IPS-15b (cell line): ENCODE measurements at regions not wholly inside any gene's neighbourhood (a gene's known extent, or its start where the extent isn't known, plus 50 kb on each side); places are given as distances from the start of the nearest gene placed in this dataset.

Experiments used
- H3K27me3 ChIP-seq: one replicate; pipeline ENCODE4 v1.6.1; 2013; ENCODE audit warnings: low read length; ENCODE audit not compliant: control insufficient read depth, insufficient read depth
- H3K36me3 ChIP-seq: one replicate; pipeline ENCODE4 v1.6.1; 2013; ENCODE audit warnings: low read length; ENCODE audit not compliant: control insufficient read depth, insufficient read depth
- H3K4me1 ChIP-seq: one replicate; pipeline ENCODE4 v1.6.1; 2013; ENCODE audit warnings: mild to moderate bottlenecking, low read length; ENCODE audit not compliant: control insufficient read depth, insufficient read depth
- H3K4me3 ChIP-seq: one replicate; pipeline ENCODE4 v1.5.1; 2013; ENCODE audit warnings: low read depth, low read length
- H3K9ac ChIP-seq: one replicate; pipeline ENCODE4 v1.6.1; 2013; ENCODE audit warnings: low read depth, mild to moderate bottlenecking, low read length
- H3K9me3 ChIP-seq: one replicate; pipeline ENCODE4 v1.6.1; 2013; ENCODE audit warnings: mild to moderate bottlenecking, low read length; ENCODE audit not compliant: control insufficient read depth, insufficient read depth

GRCh38 chr6:51342393-51342792 lies 523.7 kb downstream of the TFAP2B start:
- no peak overlapping the region for H3K9ac ChIP-seq
- no peaks in the 10 kb centered on the region for H3K9me3 ChIP-seq

GRCh38 chr6:51349857-51350256 lies 531.2 kb downstream of the TFAP2B start:
- no peaks in the 10 kb centered on the region for H3K27me3 ChIP-seq
- H3K4me3 ChIP-seq: no peak overlapping the region
- no peaks in the 10 kb centered on the region for H3K4me1 ChIP-seq
- H3K9me3 ChIP-seq: no peaks in the 10 kb centered on the region
- no peak overlapping the region for H3K9ac ChIP-seq
- no peaks in the 10 kb centered on the region for H3K36me3 ChIP-seq

More at GRCh38 chr6:51342393-51342792, 523.7 kb downstream of the TFAP2B start:
- H3K4me1 ChIP-seq: peaks cover 11% of the 10 kb centered on the region
- H3K36me3 ChIP-seq: no peaks in the 10 kb centered on the region
- no peak overlapping the region for H3K4me3 ChIP-seq
- H3K27me3 ChIP-seq: no peaks in the 10 kb centered on the region

DNA sequence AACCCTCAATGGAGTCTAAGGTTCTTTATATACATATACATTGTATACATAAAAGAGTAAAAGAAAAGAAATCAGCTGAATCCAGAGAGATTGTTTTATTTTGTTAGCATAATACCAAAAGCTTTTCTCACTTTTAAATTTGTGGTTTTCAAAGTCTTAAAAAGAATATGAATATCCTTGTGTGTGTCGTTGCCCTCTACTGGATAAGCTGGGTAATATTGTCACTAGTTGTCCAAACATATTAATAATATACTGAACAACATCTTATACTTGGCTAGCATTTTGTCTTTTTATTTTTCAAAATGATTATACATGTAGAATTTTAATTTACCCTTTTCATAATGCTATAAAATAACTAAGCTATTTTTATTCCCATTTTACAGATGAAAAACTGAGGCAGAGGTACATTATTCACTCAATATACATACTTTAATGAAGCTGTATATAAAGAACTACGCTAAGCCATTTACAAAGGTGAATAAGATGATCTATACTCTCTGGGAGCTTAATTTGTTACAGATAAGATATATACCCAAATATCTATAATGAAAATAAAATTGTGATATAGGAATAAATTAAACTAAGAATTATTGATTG lies 531.7 kb downstream of the TFAP2B start:
- H3K4me1 ChIP-seq: no peaks in the 10 kb centered on the region
- H3K27me3 ChIP-seq: no peaks in the 10 kb centered on the region
- H3K9me3 ChIP-seq: no peaks in the 10 kb centered on the region
- H3K4me3 ChIP-seq: no peak overlapping the region
- no peaks in the 10 kb centered on the region for H3K36me3 ChIP-seq
- H3K9ac ChIP-seq: no peak overlapping the region

DNA sequence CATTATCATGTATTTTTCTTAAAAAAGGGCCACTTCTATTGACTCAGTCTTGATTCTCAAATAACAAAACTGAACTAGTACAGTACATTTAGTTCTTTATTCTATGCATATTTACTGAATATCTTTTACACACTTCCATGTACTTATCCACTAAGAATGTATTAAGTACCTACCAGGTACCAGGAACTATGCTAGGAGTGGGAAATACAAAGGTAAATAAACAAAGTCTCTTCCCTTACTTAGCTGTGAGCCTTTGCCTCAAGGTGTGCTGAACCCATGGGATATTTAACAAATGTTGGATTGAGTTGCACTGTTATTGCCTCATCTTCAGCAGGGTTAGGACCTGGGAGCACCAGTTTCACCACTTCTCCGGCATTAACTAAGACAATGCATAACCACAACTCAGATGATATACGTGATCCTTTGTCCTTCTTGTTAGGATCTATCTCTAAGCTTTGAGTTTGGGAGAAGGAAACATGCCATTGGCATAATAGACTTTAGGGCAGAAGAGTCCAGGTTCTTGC lies 533.9 kb downstream of the TFAP2B start:
- H3K4me1 ChIP-seq: no peaks in the 10 kb centered on the region
- no peak overlapping the region for H3K9ac ChIP-seq
- no peaks in the 10 kb centered on the region for H3K36me3 ChIP-seq
- no peaks in the 10 kb centered on the region for H3K27me3 ChIP-seq
- H3K4me3 ChIP-seq: no peak overlapping the region
- H3K9me3 ChIP-seq: no peaks in the 10 kb centered on the region

DNA sequence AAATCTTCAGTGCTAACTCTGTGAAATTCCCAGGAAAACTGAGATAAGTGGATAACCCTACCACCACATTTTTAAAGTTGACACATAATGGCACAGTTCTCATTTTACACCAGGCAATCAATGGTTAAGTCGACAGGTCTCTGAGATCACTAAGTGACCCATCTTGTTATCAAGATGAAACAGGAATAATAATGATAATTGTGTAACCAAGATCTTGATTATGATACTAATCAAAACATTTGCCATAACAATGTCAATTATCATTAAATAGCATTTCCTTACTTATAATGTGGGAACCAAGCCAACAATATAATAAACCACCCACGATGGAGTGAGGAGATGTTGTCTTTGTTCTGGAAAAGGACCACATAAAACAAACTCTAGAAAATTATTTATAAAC lies 541.6 kb downstream of the TFAP2B start:
- no peaks in the 10 kb centered on the region for H3K9me3 ChIP-seq
- no peak overlapping the region for H3K9ac ChIP-seq
- no peaks in the 10 kb centered on the region for H3K4me1 ChIP-seq
- H3K4me3 ChIP-seq: no peak overlapping the region
- no peaks in the 10 kb centered on the region for H3K27me3 ChIP-seq
- H3K36me3 ChIP-seq: no peaks in the 10 kb centered on the region

DNA sequence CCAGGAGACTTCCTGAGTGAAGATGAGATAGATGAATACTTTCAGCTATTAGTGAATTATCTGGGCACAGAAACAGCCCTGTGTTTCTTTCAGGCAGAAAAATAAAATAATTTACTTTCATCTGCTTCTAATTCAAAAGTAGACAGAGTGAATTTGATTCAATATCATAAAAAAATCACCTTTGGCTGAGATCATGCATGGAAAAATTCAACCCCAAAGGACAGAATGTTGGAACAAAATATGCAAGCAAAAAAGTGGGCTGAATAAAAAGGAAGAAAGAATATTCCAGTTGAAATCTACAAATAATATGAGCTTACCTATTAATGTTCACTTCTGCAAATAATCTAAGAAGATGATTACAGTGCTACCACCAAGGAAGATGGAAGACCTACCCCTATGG lies 546.9 kb downstream of the TFAP2B start:
- Histone ChIP-seq H3K36me3 (no peaks in the 10 kb centered on the region), H3K9ac (no peak overlapping the region), H3K4me3 (no peak overlapping the region), H3K27me3 (no peaks in the 10 kb centered on the region), H3K9me3 (no peaks in the 10 kb centered on the region), H3K4me1 (no peaks in the 10 kb centered on the region)

DNA sequence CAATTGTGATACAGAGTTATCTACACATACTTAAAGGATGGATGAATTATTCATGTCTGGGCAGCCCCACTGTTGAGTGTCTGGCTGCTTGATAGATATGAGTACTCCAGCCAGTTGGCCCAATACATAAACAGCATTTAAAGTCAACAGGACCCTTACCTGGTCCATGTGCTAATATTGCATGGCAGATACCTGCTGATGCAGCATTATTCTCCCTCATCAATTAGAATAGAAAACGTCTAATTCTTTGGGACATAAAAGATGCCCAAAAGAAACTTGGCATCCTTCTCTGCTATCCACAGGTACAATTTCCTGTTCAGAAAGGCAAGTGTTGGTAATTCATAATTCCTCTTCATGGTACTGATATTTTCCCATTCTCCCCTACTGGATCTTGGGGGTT lies 550.8 kb downstream of the TFAP2B start:
- no peaks in the 10 kb centered on the region for H3K4me1 ChIP-seq
- no peaks in the 10 kb centered on the region for H3K27me3 ChIP-seq
- H3K9ac ChIP-seq: no peak overlapping the region
- H3K9me3 ChIP-seq: no peaks in the 10 kb centered on the region
- no peak overlapping the region for H3K4me3 ChIP-seq
- H3K36me3 ChIP-seq: no peaks in the 10 kb centered on the region

DNA sequence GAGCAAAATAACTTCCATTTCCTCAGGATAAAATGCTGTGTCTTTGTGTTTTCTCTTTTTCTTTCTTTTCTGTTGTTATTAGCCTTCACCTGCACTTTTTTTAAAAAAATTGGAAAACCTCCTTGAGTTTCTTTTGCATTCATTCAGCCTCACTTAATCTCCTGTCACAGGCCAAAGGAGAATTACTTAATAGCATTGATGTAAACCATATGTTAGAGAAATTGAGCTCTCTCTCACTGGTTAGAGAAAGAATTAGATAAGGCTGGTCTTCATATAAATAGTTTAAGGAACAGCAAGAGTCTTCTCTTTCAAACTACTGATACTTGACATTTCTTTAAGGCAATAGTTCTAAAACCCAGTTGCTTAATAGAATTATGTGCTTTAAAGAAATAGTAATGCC lies 564.2 kb downstream of the TFAP2B start:
- peaks cover 1% of the 10 kb centered on the region for H3K4me1 ChIP-seq
- H3K9me3 ChIP-seq: no peaks in the 10 kb centered on the region
- H3K4me3 ChIP-seq: no peak overlapping the region
- no peaks in the 10 kb centered on the region for H3K27me3 ChIP-seq
- H3K36me3 ChIP-seq: no peaks in the 10 kb centered on the region
- H3K9ac ChIP-seq: no peak overlapping the region

DNA sequence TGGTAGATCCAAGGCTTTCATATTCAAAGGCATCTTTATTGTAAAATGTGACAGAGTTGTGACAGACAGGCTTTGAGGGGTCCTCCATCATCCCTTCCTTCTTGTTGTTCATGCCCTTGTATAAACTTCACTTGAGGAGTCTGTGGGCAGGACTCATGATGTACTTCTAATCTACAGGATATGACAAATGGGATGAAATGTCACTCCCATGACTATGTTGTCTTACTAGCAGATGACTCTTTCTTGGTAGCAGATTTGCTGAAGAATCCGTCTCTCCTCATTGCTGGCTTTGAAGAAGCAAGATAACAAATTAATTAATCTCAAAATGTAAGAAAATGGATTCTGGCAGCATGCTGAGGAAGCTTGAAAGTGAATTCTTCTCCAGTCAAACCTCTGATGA lies 566.1 kb downstream of the TFAP2B start:
- no peaks in the 10 kb centered on the region for H3K27me3 ChIP-seq
- no peak overlapping the region for H3K9ac ChIP-seq
- H3K9me3 ChIP-seq: no peaks in the 10 kb centered on the region
- no peak overlapping the region for H3K4me3 ChIP-seq
- no peaks in the 10 kb centered on the region for H3K36me3 ChIP-seq
- H3K4me1 ChIP-seq: peaks cover 2% of the 10 kb centered on the region

DNA sequence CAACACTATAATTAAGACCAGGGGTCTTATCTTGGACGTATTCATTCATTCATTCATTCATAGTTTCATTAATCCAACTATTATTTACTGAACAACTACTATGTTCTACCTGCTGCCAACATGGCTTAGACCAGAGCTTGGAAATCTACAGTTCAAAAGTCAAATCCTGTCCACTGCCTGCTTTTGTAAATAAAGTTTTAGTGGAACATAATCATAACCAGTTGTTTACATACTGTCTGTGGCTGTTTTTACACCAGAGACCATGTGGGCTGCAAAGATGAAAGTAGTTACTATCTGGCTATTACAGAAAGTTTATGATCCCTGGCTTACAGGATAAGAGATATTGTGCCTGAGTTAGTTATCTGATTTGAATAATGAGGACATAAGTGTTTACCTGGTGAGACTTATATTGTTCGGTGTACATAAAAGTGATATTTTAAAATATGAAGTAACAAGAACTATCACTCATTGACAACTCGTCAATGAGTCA lies 567.7 kb downstream of the TFAP2B start:
- H3K27me3 ChIP-seq: no peaks in the 10 kb centered on the region
- H3K36me3 ChIP-seq: no peaks in the 10 kb centered on the region
- no peaks in the 10 kb centered on the region for H3K9me3 ChIP-seq
- no peak overlapping the region for H3K4me3 ChIP-seq
- H3K9ac ChIP-seq: no peak overlapping the region
- peaks cover 2% of the 10 kb centered on the region for H3K4me1 ChIP-seq

DNA sequence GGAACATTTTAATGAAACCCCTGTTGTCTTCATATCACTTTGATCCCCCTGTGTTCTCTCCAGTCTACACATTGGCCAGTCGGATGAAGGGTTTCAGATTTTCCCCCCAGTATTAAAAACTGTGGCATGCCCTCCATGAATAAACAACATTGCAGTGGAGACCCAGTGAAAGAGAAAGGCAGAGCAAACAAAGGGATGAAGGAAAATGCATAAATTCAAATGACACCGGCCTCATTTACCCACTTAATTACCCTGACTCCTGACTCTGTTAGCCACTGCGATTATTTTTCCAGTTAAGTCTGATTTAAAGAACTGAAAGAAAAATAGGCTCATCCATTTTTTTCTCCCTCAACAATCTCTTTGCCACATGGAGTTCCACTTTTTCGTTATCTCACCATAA lies 569.2 kb downstream of the TFAP2B start:
- Histone ChIP-seq H3K4me1 (peaks cover 2% of the 10 kb centered on the region), H3K4me3 (no peak overlapping the region), H3K9ac (no peak overlapping the region), H3K36me3 (no peaks in the 10 kb centered on the region), H3K9me3 (no peaks in the 10 kb centered on the region), H3K27me3 (no peaks in the 10 kb centered on the region)

DNA sequence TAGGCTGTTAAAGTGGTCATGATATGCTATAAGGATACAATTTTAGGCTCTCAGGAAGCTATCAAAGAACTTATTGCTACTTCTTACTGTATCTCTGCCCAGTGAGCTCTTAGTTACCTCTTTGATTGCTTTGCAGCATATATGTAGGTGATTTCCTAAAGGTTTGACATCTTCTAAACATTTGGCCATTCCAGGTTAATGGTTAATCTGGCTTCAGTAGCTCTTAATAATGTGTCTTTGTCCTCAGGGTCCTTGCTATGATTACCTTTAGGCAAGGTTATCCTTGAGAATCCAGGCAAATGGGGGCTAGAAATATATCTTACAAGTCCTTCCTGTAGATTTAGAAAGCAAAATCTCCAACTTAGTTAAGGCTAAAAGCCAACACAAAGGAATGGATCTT lies 575.4 kb downstream of the TFAP2B start:
- H3K4me1 ChIP-seq: no peaks in the 10 kb centered on the region
- H3K9me3 ChIP-seq: no peaks in the 10 kb centered on the region
- H3K9ac ChIP-seq: no peak overlapping the region
- H3K27me3 ChIP-seq: no peaks in the 10 kb centered on the region
- no peak overlapping the region for H3K4me3 ChIP-seq
- no peaks in the 10 kb centered on the region for H3K36me3 ChIP-seq
